GOT3 (cell line): ENCODE measurements at regions not wholly inside any gene's neighbourhood (a gene's known extent, or its start where the extent isn't known, plus 50 kb on each side); places are given as distances from the start of the nearest gene placed in this dataset.

Experiments used
- DNase-seq: peaks from one replicate; lab custom pipeline; 2025; ENCODE audit warnings: mixed read lengths; lab: John Stamatoyannopoulos, UW

- no peak for DNase-seq
Measured at GRCh38 chr6:14660806-14661579, 543.4 kb downstream of the CD83 start.

GRCh38 chr6:14661691-14662090, 544.1 kb downstream of the CD83 start:
- DNase-seq = no peak

GRCh38 chr6:14664112-14664601, 546.6 kb downstream of the CD83 start:
- DNase-seq = no peak

- no peak for DNase-seq
Measured at GRCh38 chr6:14664621-14665315, 547.2 kb downstream of the CD83 start.

- no peak for DNase-seq
Measured at GRCh38 chr6:14665827-14666724, 548.5 kb downstream of the CD83 start.

- no peak for DNase-seq
Measured at GRCh38 chr6:14670806-14671205, 553.2 kb downstream of the CD83 start.

- DNase-seq = peak; percentile 14
Measured at GRCh38 chr6:14671261-14671681, 553.7 kb downstream of the CD83 start.

GRCh38 chr6:14671937-14672336, 554.4 kb downstream of the CD83 start:
- DNase-seq = no peak

- DNase-seq = no peak
Measured at GRCh38 chr6:14673201-14673600, 555.6 kb downstream of the CD83 start.

GRCh38 chr6:14674458-14674857, 556.9 kb downstream of the CD83 start:
- DNase-seq = no peak

GRCh38 chr6:14674867-14675648, 557.5 kb downstream of the CD83 start:
- DNase-seq = no peak

GRCh38 chr6:14676064-14676463, 558.5 kb downstream of the CD83 start:
- DNase-seq = no peak

GRCh38 chr6:14676977-14677781, 559.6 kb downstream of the CD83 start:
- DNase-seq = no peak

GRCh38 chr6:14681699-14682487, 564.0 kb upstream of the JARID2 start:
- no peak for DNase-seq

GRCh38 chr6:14682812-14683211, 563.1 kb upstream of the JARID2 start:
- no peak for DNase-seq

GRCh38 chr6:14689639-14690038, 556.2 kb upstream of the JARID2 start:
- DNase-seq = no peak

- no peak for DNase-seq
Measured at GRCh38 chr6:14690120-14691056, 555.5 kb upstream of the JARID2 start.

- DNase-seq = no peak
Measured at GRCh38 chr6:14692208-14692607, 553.7 kb upstream of the JARID2 start.
